Limb (tissue), 2 donors: ENCODE measurements at regions not wholly inside any gene's neighbourhood (a gene's known extent, or its start where the extent isn't known, plus 50 kb on each side); places are given as distances from the start of the nearest gene placed in this dataset.
"Not testable (repeated sequence)": the region's sequence is repeated elsewhere in the genome, so short reads cannot be mapped to it uniquely, and the experiment has no call there.

ENCODE experiments used
- DNase-seq, 2 donors: peaks; one replicate each; pipeline ENCODE4 v3.0.0-alpha.2; 2016; ENCODE audit errors: extremely low spot score in 2 of 2

- no peak for DNase-seq
These were observed 1462.9 kb downstream of the SUCLG1 start for GRCh38 chr2:82996217-82996616.

DNA sequence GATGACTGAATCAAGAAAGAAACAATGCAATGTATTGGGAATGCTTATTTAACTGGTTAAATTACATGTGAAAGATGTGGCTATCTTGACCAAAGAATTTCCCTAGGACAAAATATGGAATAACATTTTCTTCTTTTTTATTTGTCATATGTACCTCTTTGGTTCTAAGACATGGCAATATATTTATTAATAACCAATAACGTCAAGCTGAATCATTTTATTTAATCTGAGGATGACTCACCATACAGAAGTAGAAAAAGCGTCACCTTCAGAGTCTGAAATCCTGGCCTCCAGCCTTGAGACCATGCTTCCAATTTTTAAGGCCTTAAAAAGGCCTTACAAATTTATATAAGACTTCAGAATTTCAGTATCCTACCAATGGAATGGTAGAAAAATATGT is 1464.9 kb downstream of the SUCLG1 start:
- no peak for DNase-seq

GRCh38 chr2:82993609-82994008 is 1465.5 kb downstream of the SUCLG1 start:
- no peak for DNase-seq

GRCh38 chr2:82992968-82993367 is 1466.1 kb downstream of the SUCLG1 start:
- no peak for DNase-seq

DNA sequence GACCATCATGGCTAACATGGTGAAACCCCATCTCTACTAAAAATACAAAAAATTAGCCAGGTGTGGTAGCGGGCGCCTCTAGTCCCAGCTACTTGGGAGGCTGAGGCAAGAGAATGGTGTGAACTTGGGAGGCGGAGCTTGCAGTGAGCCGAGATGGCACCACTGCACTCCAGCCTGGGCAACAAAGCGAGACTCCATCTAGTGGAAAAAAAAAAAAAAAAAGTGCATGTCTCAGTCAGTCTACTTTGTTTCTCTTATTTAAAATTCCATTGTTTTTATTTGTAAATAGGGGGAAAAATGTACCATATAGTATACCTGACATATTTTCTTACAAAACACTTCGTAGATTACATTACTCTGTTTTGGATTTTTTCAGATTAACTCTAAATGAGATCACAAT is 1471.4 kb downstream of the SUCLG1 start:
- DNase-seq = not testable (repeated sequence)

DNA sequence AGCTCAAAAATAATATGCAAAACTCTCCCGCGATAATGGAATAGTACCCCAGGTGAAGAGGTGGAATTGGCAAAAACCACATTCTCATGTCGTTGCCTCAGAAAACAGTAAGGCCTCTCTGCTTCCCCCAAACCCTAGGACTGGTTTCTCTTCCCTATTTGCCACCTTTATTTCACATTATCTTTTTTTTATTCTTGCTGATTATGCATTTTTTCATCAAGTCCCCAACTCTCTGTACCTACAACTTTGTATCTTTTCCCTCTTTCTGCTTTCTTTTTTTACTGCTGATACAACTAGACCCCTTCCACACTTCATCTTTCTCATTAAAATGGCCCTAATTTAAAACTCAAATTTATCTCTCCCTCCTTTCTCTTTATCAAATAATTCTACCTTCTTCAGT is 1472.2 kb downstream of the SUCLG1 start:
- no peak for DNase-seq

DNA sequence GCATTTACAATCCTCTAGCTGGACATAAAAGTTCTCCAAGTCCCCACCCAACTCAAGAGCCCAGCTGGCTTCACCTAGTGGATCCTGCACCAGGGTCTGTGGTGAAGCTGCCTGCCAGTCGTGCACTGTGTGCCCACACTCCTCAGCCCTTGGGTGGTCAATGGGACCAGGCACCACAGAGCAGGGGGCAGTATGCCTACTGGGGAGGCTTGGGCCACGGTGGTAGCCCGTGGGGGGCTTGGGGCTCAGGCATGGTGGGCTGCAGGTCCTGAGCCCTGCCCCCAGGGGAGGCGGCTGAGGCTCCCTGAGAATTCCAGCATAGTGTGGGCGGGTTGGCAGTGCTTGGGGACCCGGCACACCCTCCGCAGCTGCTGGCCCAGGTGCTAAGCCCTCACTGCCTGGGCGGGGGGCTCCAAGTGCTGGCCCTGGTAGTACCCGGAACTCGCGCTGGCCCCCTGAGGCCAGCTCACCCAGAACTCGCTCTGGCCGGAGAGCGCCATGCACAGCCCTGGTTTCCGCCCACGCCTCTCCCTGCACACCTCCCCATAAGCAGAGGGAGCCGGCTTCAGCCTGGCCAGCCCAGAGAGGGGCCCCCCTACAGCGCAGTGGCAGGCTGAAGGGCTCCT is 1473.4 kb downstream of the SUCLG1 start:
- no peak for DNase-seq

GRCh38 chr2:82968358-82968757 is 1490.7 kb downstream of the SUCLG1 start:
- DNase-seq = no peak

DNA sequence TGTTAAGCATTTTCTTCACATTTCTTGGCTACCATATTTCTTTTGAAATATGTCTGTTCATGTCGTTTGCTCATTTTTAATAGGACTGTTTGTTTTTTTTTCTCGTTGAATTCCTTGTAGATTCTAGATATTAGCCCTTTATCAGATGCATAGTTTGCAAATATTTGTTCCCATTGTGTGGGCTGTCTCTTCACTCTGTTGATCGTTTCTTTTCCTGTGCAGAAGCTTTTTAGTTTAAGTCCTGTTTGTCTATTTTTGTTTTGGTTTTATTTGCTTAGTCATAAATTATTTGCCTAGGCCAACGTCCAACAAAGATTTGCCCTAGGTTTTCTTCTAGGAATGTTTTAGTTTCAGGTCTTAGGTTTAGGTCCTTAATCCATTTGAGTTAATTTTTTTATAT is 1494.7 kb downstream of the SUCLG1 start:
- no peak for DNase-seq

- no peak for DNase-seq
These were observed 1499.4 kb downstream of the SUCLG1 start for GRCh38 chr2:82959727-82960126.

DNA sequence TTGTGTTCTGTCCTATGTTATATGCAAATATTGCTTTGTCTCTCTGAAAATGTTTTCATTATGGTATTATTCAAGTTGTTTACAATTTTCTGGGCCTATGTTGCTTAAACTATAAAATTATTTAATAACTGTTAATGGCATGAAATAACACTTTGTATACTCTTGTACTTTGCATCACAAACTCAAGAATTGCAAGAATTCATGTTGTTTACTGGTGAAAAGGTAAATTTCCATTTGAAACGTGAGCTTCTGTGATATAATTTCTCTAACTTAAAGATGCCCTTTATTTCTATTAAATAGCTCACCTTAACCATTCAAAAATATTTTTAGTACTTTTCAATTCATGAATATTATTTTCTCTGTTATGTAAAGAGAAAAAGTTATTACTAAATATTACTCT is 1504.2 kb downstream of the SUCLG1 start:
- no peak for DNase-seq

DNA sequence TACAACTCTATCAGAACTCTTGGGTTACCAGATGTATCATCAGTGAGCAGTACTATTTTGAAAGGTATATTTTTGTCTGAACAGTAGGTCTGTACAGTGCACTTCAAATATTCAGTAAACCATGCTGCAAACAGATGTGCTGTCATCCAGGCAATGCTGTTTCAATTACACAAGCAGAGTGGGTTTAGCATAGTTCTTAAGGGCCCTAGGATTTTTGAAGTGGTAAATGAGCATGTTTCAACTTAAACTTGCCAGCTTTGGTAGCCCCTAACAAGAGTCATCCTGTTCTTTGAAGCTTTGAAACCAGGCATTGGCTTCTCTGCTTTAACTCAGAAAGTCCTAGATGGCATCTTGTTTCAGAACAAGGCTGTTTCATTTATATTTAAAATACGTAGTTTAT is 1519.9 kb downstream of the SUCLG1 start:
- no peak for DNase-seq

DNA sequence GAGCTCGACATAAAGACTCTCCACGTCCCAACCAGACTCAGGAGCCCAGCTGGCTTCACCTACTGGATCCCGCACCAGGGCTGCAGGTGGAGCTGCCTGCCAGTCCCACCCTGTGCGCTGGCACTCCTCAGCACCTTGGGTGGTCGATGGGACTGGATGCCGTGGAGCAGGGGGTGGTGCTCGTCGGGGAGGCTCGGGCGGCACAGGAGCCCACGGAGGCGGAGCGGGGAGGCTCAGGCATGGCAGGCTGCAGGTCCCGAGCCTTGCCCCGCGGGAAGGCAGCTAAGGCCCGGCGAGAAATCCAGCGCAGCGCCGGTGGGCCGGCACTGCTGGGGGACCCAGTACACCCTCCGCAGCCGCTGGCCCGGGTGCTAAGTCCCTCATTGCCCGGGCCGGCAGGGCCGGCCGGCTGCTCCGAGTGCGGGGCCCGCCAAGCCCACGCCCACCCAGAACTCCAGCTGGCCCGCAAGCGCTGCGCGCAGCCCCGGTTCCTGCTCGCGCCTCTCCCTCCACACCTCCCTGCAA is 1520.7 kb downstream of the SUCLG1 start:
- DNase-seq = not testable (repeated sequence)

DNA sequence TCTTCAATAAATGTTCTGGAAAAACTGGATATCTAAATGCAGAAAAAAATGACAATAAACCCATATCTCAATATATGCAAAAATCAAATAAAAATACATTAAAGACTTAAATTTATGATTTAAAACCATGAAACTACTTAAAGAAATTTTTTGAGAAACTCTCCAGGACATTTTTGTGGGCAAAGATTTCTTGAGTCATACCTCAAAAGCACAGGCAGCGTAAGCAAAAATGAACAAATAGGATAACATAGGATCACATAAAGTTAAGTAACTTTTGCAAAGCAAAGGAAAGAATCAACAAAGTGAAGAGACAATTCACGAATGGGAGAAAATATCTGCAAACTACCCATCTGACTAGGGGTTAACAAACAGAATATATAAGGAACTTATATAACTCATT is 1545.5 kb downstream of the SUCLG1 start:
- DNase-seq = no peak

GRCh38 chr2:82896117-82896516 is 1563.0 kb downstream of the SUCLG1 start:
- DNase-seq = no peak

GRCh38 chr2:82893190-82893589 is 1565.9 kb downstream of the SUCLG1 start:
- no peak for DNase-seq

- no peak for DNase-seq
These were observed 1579.3 kb downstream of the SUCLG1 start for GRCh38 chr2:82879803-82880202.

DNA sequence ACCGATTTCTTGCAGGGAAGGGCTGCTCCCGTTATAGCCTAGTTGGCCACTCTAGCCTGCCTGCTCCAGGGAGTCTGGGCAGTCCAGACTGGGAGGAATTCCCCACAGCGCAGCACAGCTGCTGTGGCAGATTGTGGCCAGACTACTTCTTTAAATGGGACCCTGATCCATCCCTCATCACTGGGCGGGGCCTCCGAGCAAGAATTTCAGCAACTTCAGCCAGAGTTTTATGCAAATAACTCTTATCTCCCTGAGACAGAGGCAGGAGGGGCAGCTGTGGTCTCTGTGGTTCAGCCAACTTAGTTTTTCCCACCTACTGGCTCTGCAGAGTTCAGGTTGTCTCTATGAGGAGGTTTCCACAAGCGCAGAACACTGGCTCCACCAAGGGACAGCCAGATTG is 1583.2 kb downstream of the SUCLG1 start:
- DNase-seq = no peak

DNA sequence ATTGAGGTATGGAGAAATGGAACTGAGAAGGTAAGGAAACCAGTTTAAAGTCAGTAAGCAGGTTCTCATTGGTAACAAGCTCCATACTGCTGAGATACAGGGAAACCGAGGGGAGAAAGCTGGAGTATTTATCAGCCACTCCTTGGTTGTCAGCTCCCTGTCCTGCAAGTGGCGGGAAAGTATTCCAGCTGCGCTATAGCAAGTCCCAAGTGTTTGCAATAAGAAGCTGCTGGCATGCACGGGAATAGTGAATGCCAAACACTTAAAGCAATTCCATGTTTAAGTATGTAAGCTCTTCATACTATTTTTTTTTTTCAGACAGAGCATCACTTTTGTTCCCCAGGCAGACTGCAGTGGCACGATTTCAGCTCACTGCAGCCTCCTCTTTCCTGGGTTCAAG is 1601.1 kb downstream of the SUCLG1 start:
- no peak for DNase-seq

GRCh38 chr2:82853299-82853698 is 1605.8 kb downstream of the SUCLG1 start:
- DNase-seq = no peak

GRCh38 chr2:82852787-82853186 is 1606.3 kb downstream of the SUCLG1 start:
- DNase-seq = no peak

GRCh38 chr2:82848285-82848684 is 1610.8 kb downstream of the SUCLG1 start:
- no peak for DNase-seq

DNA sequence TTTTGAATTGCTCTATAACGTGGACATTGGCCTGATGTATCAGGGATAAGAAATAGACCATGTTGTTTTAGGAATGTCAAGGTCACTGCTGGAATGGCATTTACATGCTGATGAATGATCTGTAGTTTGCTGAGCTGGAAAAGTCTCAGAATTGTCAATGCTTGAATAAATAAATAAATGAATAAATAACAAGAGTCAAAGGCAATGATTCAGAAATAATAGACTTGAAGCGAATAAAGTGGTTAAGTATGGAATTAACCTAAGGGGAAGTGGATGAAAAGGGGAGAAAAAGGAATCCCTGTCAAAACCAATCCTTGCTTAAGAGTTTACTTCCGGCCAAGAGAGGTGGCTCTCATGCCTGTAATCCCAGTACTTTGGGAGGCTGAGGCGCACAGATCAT is 1620.0 kb downstream of the SUCLG1 start:
- DNase-seq = no peak
